GM12878 (cell line): ENCODE measurements at regions not wholly inside any gene's neighbourhood (a gene's known extent, or its start where the extent isn't known, plus 50 kb on each side); places are given as distances from the start of the nearest gene placed in this dataset.

Experiments
- ATAC-seq: fragments of 200-7000 bp; cut with Tn5 transposase; 3 replicates; pipeline ENCODE4 v1.9.1; 2020; ENCODE audit warnings: mild to moderate bottlenecking, moderate library complexity
- BruUV-seq: library from RNA; stranded (reverse); fragments of 400-500 nt; replicated peaks from 2 replicates; lab custom pipeline; 2021; lab: Mats Ljungman, UMichigan
- CTCF ChIA-PET: fragments of 300-600 bp; sonication (Branson Sonifier 250); formaldehyde crosslinking; extraction: SDS; loops from one replicate; lab custom pipeline; 2021; ENCODE audit warnings: inconsistent platforms; lab: Yijun Ruan, JAX
- POLR2A ChIA-PET: fragments of 350-600 bp; formaldehyde crosslinking; extraction: SDS; loops from one replicate; lab custom pipeline; 2021; ENCODE audit warnings: inconsistent platforms; lab: Charles Lee
- RAD21 ChIA-PET: fragments of 300-600 bp; sonication (Branson Sonifier 250); formaldehyde crosslinking; loops from one replicate; lab custom pipeline; 2023; ENCODE audit warnings: antibody characterized with exemption; ENCODE audit not compliant: unreplicated experiment; lab: Charles Lee
- SMC1A ChIA-PET: fragments of 300-600 bp; sonication (Branson Sonifier 250); formaldehyde crosslinking; loops from one replicate; lab custom pipeline; 2023; ENCODE audit not compliant: unreplicated experiment, uncharacterized antibody; lab: Charles Lee
- DNase-seq: peaks from one replicate; pipeline ENCODE4 v3.0.0-alpha.2; 2011; ENCODE audit warnings: low read depth, low spot score
- FAIRE-seq: peaks from 3 replicates; lab custom pipeline; 2011; peaks lifted over from hg19 to GRCh38; lab: Jason Lieb, UNC
- H2AFZ ChIP-seq: 2 replicates; pipeline ENCODE4 v1.6.0; 2011; ENCODE audit warnings: low read depth, low read length, control low read depth; ENCODE audit not compliant: control insufficient read depth
- H3K27ac ChIP-seq: 2 replicates; pipeline ENCODE4 v1.5.1; 2011; ENCODE audit warnings: control low read depth; ENCODE audit not compliant: control insufficient read depth, insufficient read depth
- H3K27me3 ChIP-seq, 2 experiments: replicated peaks in 1 of 2; 2 replicates each; pipeline versions ENCODE4 v1.6.0 to v1.6.1; 2011; ENCODE audit warnings: low read length in 1 of 2; ENCODE audit not compliant: control insufficient read depth in 2 of 2, insufficient read depth in 2 of 2
- H3K36me3 ChIP-seq, 2 experiments: 2 replicates each; pipeline ENCODE4 v1.5.1; 2011; ENCODE audit warnings: low read length in 1 of 2; ENCODE audit not compliant: control insufficient read depth in 2 of 2, insufficient read depth in 2 of 2
- H3K4me1 ChIP-seq: 2 replicates; pipeline ENCODE4 v1.6.1; 2011; ENCODE audit warnings: mild to moderate bottlenecking, low read length, moderate library complexity, mixed read lengths; ENCODE audit not compliant: control insufficient read depth, insufficient read depth
- H3K4me2 ChIP-seq: 2 replicates; pipeline ENCODE4 v1.6.0; 2011; ENCODE audit warnings: control low read depth; ENCODE audit not compliant: control insufficient read depth, insufficient read depth
- H3K4me3 ChIP-seq: fragments of 200-600 bp; sonication (generic); 2 replicates; pipeline ENCODE4 v1.5.1; 2016
- H3K79me2 ChIP-seq: 2 replicates; pipeline ENCODE4 v1.6.0; 2011; ENCODE audit warnings: low read length; ENCODE audit not compliant: control insufficient read depth, insufficient read depth
- H3K9ac ChIP-seq: 2 replicates; pipeline ENCODE4 v1.8.0; 2011; ENCODE audit warnings: low read length, control low read depth, mixed read lengths; ENCODE audit not compliant: control insufficient read depth, insufficient read depth
- H3K9me3 ChIP-seq: replicated peaks from 3 replicates; pipeline ENCODE4 v1.5.1; 2011; ENCODE audit warnings: mild to moderate bottlenecking, low read length; ENCODE audit not compliant: control insufficient read depth, insufficient read depth
- H4K20me1 ChIP-seq: 2 replicates; pipeline ENCODE4 v1.6.0; 2011; ENCODE audit not compliant: control insufficient read depth, insufficient read depth
- ASH2L ChIP-seq: fragments of 300-600, 200-600 bp; sonication (generic); IDR thresholded peaks from 2 replicates; pipeline ENCODE4 v1.6.1; 2017; ENCODE audit warnings: low read depth, mild to moderate bottlenecking, borderline replicate concordance
- CEBPB ChIP-seq, 2 experiments: fragments of 150-350 bp in 1 of 2; IDR thresholded peaks; 2 replicates each; pipeline ENCODE4 v1.6.1; 2012 to 2014; ENCODE audit warnings: low read depth in 2 of 2, low read length in 2 of 2, borderline replicate concordance in 1 of 2, inconsistent platforms in 1 of 2
- E2F8 ChIP-seq: fragments of 450-650 bp; IDR thresholded peaks from 2 replicates; pipeline ENCODE4 v1.6.1; 2018; ENCODE audit warnings: mild to moderate bottlenecking, low read depth, moderate library complexity; ENCODE audit not compliant: partially characterized antibody
- E4F1 ChIP-seq: fragments of 450-650 bp; IDR thresholded peaks from 2 replicates; pipeline ENCODE4 v1.6.1; 2018; ENCODE audit warnings: borderline replicate concordance, mild to moderate bottlenecking; ENCODE audit not compliant: partially characterized antibody
- EGR1 ChIP-seq, 2 experiments: IDR thresholded peaks; 1 replicate in 1 of 2; 2 replicates in 1 of 2; pipeline ENCODE4 v1.6.1; 2011 to 2012; ENCODE audit warnings: low read depth in 2 of 2, low read length in 2 of 2, borderline replicate concordance in 1 of 2, mild to moderate bottlenecking in 1 of 2, moderate library complexity in 1 of 2
- ETV6 ChIP-seq, 2 experiments: fragments of 450-650 bp in 1 of 2; IDR thresholded peaks in 1 of 2; conservative IDR thresholded peaks in 1 of 2; 2 replicates each; pipeline ENCODE4 v1.6.1; 2014; ENCODE audit warnings: antibody characterized with exemption in 1 of 2, borderline replicate concordance in 1 of 2, low read depth in 1 of 2, mild to moderate bottlenecking in 1 of 2, moderate library complexity in 1 of 2
- IRF4 ChIP-seq: IDR thresholded peaks from 2 replicates; pipeline ENCODE4 v1.6.1; 2011; ENCODE audit warnings: low read depth, low read length
- MYC ChIP-seq: IDR thresholded peaks from 2 replicates; pipeline ENCODE4 v1.6.1; 2011; ENCODE audit warnings: mild to moderate bottlenecking, low read length, moderate library complexity, inconsistent platforms; ENCODE audit not compliant: insufficient read depth, insufficient replicate concordance, insufficient read length, severe bottlenecking
- PBX3 ChIP-seq: IDR thresholded peaks from 2 replicates; pipeline ENCODE4 v1.6.1; 2011; ENCODE audit warnings: mild to moderate bottlenecking, low read depth, low read length, moderate library complexity; ENCODE audit not compliant: insufficient replicate concordance
- RB1 ChIP-seq: fragments of 450-650 bp; formaldehyde crosslinking; IDR thresholded peaks from 2 replicates; pipeline ENCODE4 v1.6.1; 2017; ENCODE audit warnings: mild to moderate bottlenecking, borderline replicate concordance
- SP1 ChIP-seq: IDR thresholded peaks from one replicate; pipeline ENCODE4 v1.6.1; 2011; ENCODE audit warnings: low read depth, low read length
- SREBF2 ChIP-seq: IDR thresholded peaks from 2 replicates; pipeline ENCODE4 v1.6.1; 2012; ENCODE audit warnings: mild to moderate bottlenecking, low read length
- ZNF274 ChIP-seq: IDR thresholded peaks from one replicate; pipeline ENCODE4 v1.8.0; 2011; ENCODE audit not compliant: insufficient read length, insufficient read depth
- WGBS: methylation state at CpG from one replicate; pipeline ENCODE4 v1.1.6; 2016; ENCODE audit warnings: low lambda C conversion rate; ENCODE audit not compliant: insufficient replicate concordance, insufficient coverage; ENCODE audit errors: missing lambda C conversion rate; 5-methylcytosine and 5-hydroxymethylcytosine counted together
- in situ Hi-C: fragments of 300-500 bp; cut with MboI; formaldehyde crosslinking; loops from 9 replicates; pipeline ENCODE4 v1.14.3; 2018; ENCODE audit warnings: mixed read lengths
- intact Hi-C: fragments of 100-400 bp; cut with micrococcal nuclease; formaldehyde crosslinking; loops from one replicate; pipeline ENCODE4 v1.14.2; 2022; ENCODE audit not compliant: unreplicated experiment

GRCh38 chr3:181629711-181630110 lies 82.0 kb upstream of the SOX2 start:
- in situ Hi-C loops (no loop called here), intact Hi-C loops (no loop called here)
- ChIA-PET CTCF (interaction anchor here (0.7 kb wide), 1 partner anchor 151 kb away, joined by 4 read pairs; no protein-coding TSS in a partner anchor), RAD21 (no interaction called here), SMC1A (interaction anchor here (1.0 kb wide), 1 partner anchor 12 kb away, joined by 3 read pairs; no protein-coding TSS in a partner anchor), POLR2A (no interaction called here)
- Histone ChIP-seq H3K36me3 (no peaks in the 10 kb centered on the region), H3K4me2 (no peak overlapping the region), H3K27ac (no peak overlapping the region), H4K20me1 (no peaks in the 10 kb centered on the region), H3K4me1 (no peaks in the 10 kb centered on the region), H3K79me2 (no peaks in the 10 kb centered on the region), H3K27me3 (no peaks in the 10 kb centered on the region), H3K4me3 (no peak overlapping the region), H3K9ac (no peak overlapping the region), H3K9me3 (no peaks in the 10 kb centered on the region)
- FAIRE-seq = no peak
- no TSS peak for BruUV-seq
- no peak for DNase-seq
- ATAC-seq = no peak
- WGBS = 14% methylated on average over 3 of the region's 3 CpGs
- no peak for TF ChIP-seq RB1
- no peak for TF ChIP-seq E4F1
- no peak for TF ChIP-seq ZNF274
- no peak for TF ChIP-seq E2F8
- no peak for TF ChIP-seq ETV6 (conservative IDR thresholded peaks at IDR 0.05 in 1 of 2, IDR thresholded peaks at IDR 0.05 in 1 of 2; ENCODE audit: borderline replicate concordance in 1 of 2, low read depth in 1 of 2)
- TF ChIP-seq MYC = no peak
- no peak for TF ChIP-seq IRF4
- no peak for TF ChIP-seq SP1
- no peak for TF ChIP-seq ASH2L
- TF ChIP-seq EGR1 (IDR thresholded peaks at IDR 0.05; ENCODE audit: borderline replicate concordance in 1 of 2, low read depth in 2 of 2, low read length in 2 of 2) = no peak
- TF ChIP-seq SREBF2 = no peak
- TF ChIP-seq PBX3 = no peak
- TF ChIP-seq CEBPB (IDR thresholded peaks at IDR 0.05; ENCODE audit: borderline replicate concordance in 1 of 2, low read depth in 2 of 2, low read length in 2 of 2) = no peak
- TF ChIP-seq, all 136 proteins: peak for 0
- H2AFZ ChIP-seq = no peak overlapping the region
